ENCODE measurements at regions not wholly inside any gene's neighbourhood (a gene's known extent, or its start where the extent isn't known, plus 50 kb on each side); places are given as distances from the start of the nearest gene placed in this dataset.
"Not testable (repeated sequence)": the region's sequence is repeated elsewhere in the genome, so short reads cannot be mapped to it uniquely, and the experiment has no call there.

- not testable (repeated sequence) for TF ChIP-seq CTCF (optimal IDR thresholded peaks at IDR 0.05 in 1 of 3, IDR thresholded peaks at IDR 0.05 in 1 of 3, conservative IDR thresholded peaks at IDR 0.05 in 1 of 3; ENCODE audit: extremely low read depth in 1 of 3, insufficient read depth in 2 of 3, low read length in 3 of 3); EZH2 (IDR thresholded peaks at IDR 0.05; ENCODE audit: low read length)
Measured at GRCh38 chr3:140872165-140872564, 69.5 kb upstream of the SLC25A36 start.

All from keratinocyte (primary cell).